B cell (primary cell): ENCODE measurements at regions not wholly inside any gene's neighbourhood (a gene's known extent, or its start where the extent isn't known, plus 50 kb on each side); places are given as distances from the start of the nearest gene placed in this dataset.

Experiments
- CTCF ChIP-seq: fragments of 200-600 bp; IDR thresholded peaks from one replicate; pipeline ENCODE4 v1.8.0; 2022; ENCODE audit warnings: antibody characterized with exemption, mild to moderate bottlenecking
- EZH2 ChIP-seq: IDR thresholded peaks from 2 replicates; pipeline ENCODE4 v1.6.1; 2012; ENCODE audit warnings: borderline replicate concordance, low read depth, mild to moderate bottlenecking, moderate library complexity, low read length; ENCODE audit not compliant: insufficient read depth, poor library complexity, severe bottlenecking

- TF ChIP-seq CTCF (no peak), EZH2 (no peak)
Measured at GRCh38 chr7:10225275-10225674, 748.4 kb upstream of the PHF14 start.
